Esophagus squamous epithelium (tissue), 4 donors: ENCODE measurements at regions not wholly inside any gene's neighbourhood (a gene's known extent, or its start where the extent isn't known, plus 50 kb on each side); places are given as distances from the start of the nearest gene placed in this dataset.

Experiments used
- CTCF ChIP-seq, 6 experiments: fragments of 450-650 bp in 4 of 6; fragments of 200-600 bp in 2 of 6; sonication (generic) in 2 of 6; IDR thresholded peaks; one replicate each; pipeline ENCODE4 v1.5.1; 2016 to 2019; ENCODE audit warnings: antibody characterized with exemption in 6 of 6, mild to moderate bottlenecking in 4 of 6, moderate library complexity in 4 of 6
- POLR2A ChIP-seq, 4 donors: fragments of 450-650 bp; IDR thresholded peaks; one replicate each; pipeline ENCODE4 v1.6.1; 2017; ENCODE audit warnings: antibody characterized with exemption in 4 of 4, mild to moderate bottlenecking in 4 of 4, moderate library complexity in 3 of 4

GRCh38 chr12:89111964-89112363 is 240.3 kb downstream of the DUSP6 start:
- no peak for TF ChIP-seq CTCF (IDR thresholded peaks at IDR 0.05)
- no peak for TF ChIP-seq POLR2A (IDR thresholded peaks at IDR 0.05)
